Activated T-helper 1 cell treated with anti-CD3 and anti-CD28 coated beads, Interleukin-12 subunit alpha, Interleukin-12 subunit beta, Interleukin-2, Interleukin-4 antibody, amounts not matched to agents 30 ng/mL and 10 ng/mL and 1 ng/mL, durations not matched to agents 14 hours and 24 hours and 36 hours (primary cell): ENCODE measurements at regions not wholly inside any gene's neighbourhood (a gene's known extent, or its start where the extent isn't known, plus 50 kb on each side); places are given as distances from the start of the nearest gene placed in this dataset.
"Not testable (repeated sequence)": the region's sequence is repeated elsewhere in the genome, so short reads cannot be mapped to it uniquely, and the experiment has no call there.

Source experiments
- DNase-seq: peaks from one replicate; pipeline ENCODE4 v3.0.0; 2021; ENCODE audit warnings: low spot score
- H3K27ac Mint-ChIP-seq: one replicate; pipeline ENCODE4 v1.8.0; 2021; ENCODE audit warnings: mild to moderate bottlenecking, mixed read lengths
- H3K27me3 Mint-ChIP-seq: one replicate; pipeline ENCODE4 v1.8.0; 2022; ENCODE audit warnings: mild to moderate bottlenecking, moderate library complexity, mixed read lengths; ENCODE audit not compliant: insufficient read depth
- H3K36me3 Mint-ChIP-seq: one replicate; pipeline ENCODE4 v1.8.0; 2021; ENCODE audit warnings: low read depth, mixed read lengths
- H3K4me1 Mint-ChIP-seq: one replicate; pipeline ENCODE4 v1.8.0; 2021; ENCODE audit warnings: low read depth, mixed read lengths
- H3K4me3 Mint-ChIP-seq: one replicate; pipeline ENCODE4 v1.8.0; 2021; ENCODE audit warnings: mild to moderate bottlenecking, moderate library complexity, mixed read lengths
- H3K9me3 Mint-ChIP-seq: one replicate; pipeline ENCODE4 v1.8.0; 2021; ENCODE audit warnings: mixed read lengths
- intact Hi-C: fragments of 100-400 bp; cut with micrococcal nuclease; formaldehyde crosslinking; loops from one replicate; pipeline ENCODE4 v1.15.1; 2024

- Mint-ChIP-seq H3K27me3 (no peaks in the 10 kb centered on the region), H3K27ac (no peak overlapping the region), H3K4me1 (no peaks in the 10 kb centered on the region), H3K9me3 (no peaks in the 10 kb centered on the region), H3K4me3 (no peak overlapping the region), H3K36me3 (no peaks in the 10 kb centered on the region)
- intact Hi-C loops: no loop called here
- DNase-seq: no peak
Measured at GRCh38 chr16:72609933-72610332, 438.0 kb upstream of the PMFBP1 start.

- DNase-seq: no peak
- Mint-ChIP-seq H3K27me3 (no peaks in the 10 kb centered on the region), H3K36me3 (no peaks in the 10 kb centered on the region), H3K4me1 (no peaks in the 10 kb centered on the region), H3K4me3 (no peak overlapping the region), H3K27ac (no peak overlapping the region), H3K9me3 (no peaks in the 10 kb centered on the region)
- intact Hi-C loops: no loop called here
Measured at GRCh38 chr16:72609066-72609465, 437.1 kb upstream of the PMFBP1 start.

- Mint-ChIP-seq H3K27ac (no peak overlapping the region), H3K36me3 (no peaks in the 10 kb centered on the region), H3K4me1 (no peaks in the 10 kb centered on the region), H3K27me3 (no peaks in the 10 kb centered on the region), H3K9me3 (peaks cover 4% of the 10 kb centered on the region), H3K4me3 (no peak overlapping the region)
- no peak for DNase-seq
- intact Hi-C loops: no loop called here
Measured at GRCh38 chr16:72604375-72604774, 432.4 kb upstream of the PMFBP1 start.

GRCh38 chr16:72602499-72602898 is 430.5 kb upstream of the PMFBP1 start:
- H3K27me3 Mint-ChIP-seq: no peaks in the 10 kb centered on the region
- intact Hi-C loops: no loop called here
- no peak for DNase-seq
- H3K4me3 Mint-ChIP-seq: no peak overlapping the region
- H3K4me1 Mint-ChIP-seq: no peaks in the 10 kb centered on the region
- no peaks in the 10 kb centered on the region for H3K36me3 Mint-ChIP-seq
- H3K9me3 Mint-ChIP-seq: peaks cover 4% of the 10 kb centered on the region
- no peak overlapping the region for H3K27ac Mint-ChIP-seq

- DNase-seq: no peak
- Mint-ChIP-seq H3K36me3 (no peaks in the 10 kb centered on the region), H3K4me1 (no peaks in the 10 kb centered on the region), H3K27ac (no peak overlapping the region), H3K9me3 (peaks cover 4% of the 10 kb centered on the region), H3K4me3 (no peak overlapping the region), H3K27me3 (no peaks in the 10 kb centered on the region)
- intact Hi-C loops: no loop called here
Measured at GRCh38 chr16:72598696-72599095, 426.7 kb upstream of the PMFBP1 start.

GRCh38 chr16:72597938-72598337 is 426.0 kb upstream of the PMFBP1 start:
- peaks cover 4% of the 10 kb centered on the region for H3K9me3 Mint-ChIP-seq
- intact Hi-C loops: no loop called here
- no peak overlapping the region for H3K4me3 Mint-ChIP-seq
- H3K4me1 Mint-ChIP-seq: no peaks in the 10 kb centered on the region
- no peak overlapping the region for H3K27ac Mint-ChIP-seq
- no peak for DNase-seq
- H3K27me3 Mint-ChIP-seq: no peaks in the 10 kb centered on the region
- H3K36me3 Mint-ChIP-seq: no peaks in the 10 kb centered on the region

GRCh38 chr16:72596373-72596772 is 424.4 kb upstream of the PMFBP1 start:
- Mint-ChIP-seq H3K4me1 (no peaks in the 10 kb centered on the region), H3K27me3 (no peaks in the 10 kb centered on the region), H3K9me3 (peaks cover 4% of the 10 kb centered on the region), H3K4me3 (no peak overlapping the region), H3K36me3 (no peaks in the 10 kb centered on the region), H3K27ac (no peak overlapping the region)
- intact Hi-C loops: no loop called here
- no peak for DNase-seq

GRCh38 chr16:72590151-72590937 is 418.4 kb upstream of the PMFBP1 start:
- no peaks in the 10 kb centered on the region for H3K27me3 Mint-ChIP-seq
- no peaks in the 10 kb centered on the region for H3K4me1 Mint-ChIP-seq
- H3K9me3 Mint-ChIP-seq: no peaks in the 10 kb centered on the region
- no peak overlapping the region for H3K27ac Mint-ChIP-seq
- intact Hi-C loops: no loop called here
- H3K36me3 Mint-ChIP-seq: no peaks in the 10 kb centered on the region
- no peak for DNase-seq
- no peak overlapping the region for H3K4me3 Mint-ChIP-seq

GRCh38 chr16:72588551-72588950 is 416.6 kb upstream of the PMFBP1 start:
- Mint-ChIP-seq H3K27ac (no peak overlapping the region), H3K4me3 (no peak overlapping the region), H3K4me1 (no peaks in the 10 kb centered on the region), H3K9me3 (no peaks in the 10 kb centered on the region), H3K36me3 (no peaks in the 10 kb centered on the region), H3K27me3 (no peaks in the 10 kb centered on the region)
- intact Hi-C loops: no loop called here
- no peak for DNase-seq

- H3K36me3 Mint-ChIP-seq, intact Hi-C loops, H3K4me1 Mint-ChIP-seq, H3K9me3 Mint-ChIP-seq, DNase-seq, H3K4me3 Mint-ChIP-seq, H3K27ac Mint-ChIP-seq, H3K27me3 Mint-ChIP-seq: not testable (repeated sequence)
Measured at GRCh38 chr16:72578061-72578460, 406.1 kb upstream of the PMFBP1 start.

- no peak for DNase-seq
- Mint-ChIP-seq H3K4me3 (no peak overlapping the region), H3K27ac (no peak overlapping the region), H3K36me3 (no peaks in the 10 kb centered on the region), H3K27me3 (no peaks in the 10 kb centered on the region), H3K9me3 (no peaks in the 10 kb centered on the region), H3K4me1 (no peaks in the 10 kb centered on the region)
- intact Hi-C loops: no loop called here
Measured at GRCh38 chr16:72576189-72576588, 404.2 kb upstream of the PMFBP1 start.

- no peaks in the 10 kb centered on the region for H3K36me3 Mint-ChIP-seq
- intact Hi-C loops: no loop called here
- peaks cover 2% of the 10 kb centered on the region for H3K27me3 Mint-ChIP-seq
- DNase-seq: no peak
- H3K4me3 Mint-ChIP-seq: no peak overlapping the region
- H3K9me3 Mint-ChIP-seq: no peaks in the 10 kb centered on the region
- no peak overlapping the region for H3K27ac Mint-ChIP-seq
- no peaks in the 10 kb centered on the region for H3K4me1 Mint-ChIP-seq
Measured at GRCh38 chr16:72569677-72570076, 397.7 kb upstream of the PMFBP1 start.

- H3K4me1 Mint-ChIP-seq: no peaks in the 10 kb centered on the region
- no peak for DNase-seq
- H3K9me3 Mint-ChIP-seq: no peaks in the 10 kb centered on the region
- no peak overlapping the region for H3K4me3 Mint-ChIP-seq
- peaks cover 2% of the 10 kb centered on the region for H3K27me3 Mint-ChIP-seq
- H3K36me3 Mint-ChIP-seq: no peaks in the 10 kb centered on the region
- H3K27ac Mint-ChIP-seq: no peak overlapping the region
- intact Hi-C loops: no loop called here
Measured at GRCh38 chr16:72568502-72568901, 396.5 kb upstream of the PMFBP1 start.

GRCh38 chr16:72566174-72566573 is 394.2 kb upstream of the PMFBP1 start:
- H3K27ac Mint-ChIP-seq: no peak overlapping the region
- no peaks in the 10 kb centered on the region for H3K9me3 Mint-ChIP-seq
- H3K4me3 Mint-ChIP-seq: no peak overlapping the region
- H3K27me3 Mint-ChIP-seq: peaks cover 2% of the 10 kb centered on the region
- H3K4me1 Mint-ChIP-seq: no peaks in the 10 kb centered on the region
- intact Hi-C loops: no loop called here
- no peak for DNase-seq
- no peaks in the 10 kb centered on the region for H3K36me3 Mint-ChIP-seq
